MM.1S (cell line): ENCODE measurements at regions not wholly inside any gene's neighbourhood (a gene's known extent, or its start where the extent isn't known, plus 50 kb on each side); places are given as distances from the start of the nearest gene placed in this dataset.

Experiments used
- CTCF ChIP-seq: fragments of 300-600 bp; sonication (generic); IDR thresholded peaks from 2 replicates; pipeline ENCODE4 v1.5.1; 2016; ENCODE audit warnings: antibody characterized with exemption, low read length, mixed read lengths
- EZH2phosphoT487 ChIP-seq: fragments of 300-600 bp; sonication (generic); IDR thresholded peaks from 2 replicates; pipeline ENCODE4 v1.6.1; 2018; ENCODE audit warnings: antibody characterized with exemption, low read length

GRCh38 chr7:31462636-31463035 lies 51.3 kb upstream of the ITPRID1 start:
- TF ChIP-seq CTCF: no peak
- TF ChIP-seq EZH2phosphoT487: no peak
